ENCODE measurements at regions not wholly inside any gene's neighbourhood (a gene's known extent, or its start where the extent isn't known, plus 50 kb on each side); places are given as distances from the start of the nearest gene placed in this dataset.

- Mint-ChIP-seq H3K4me1 (no peaks in the 10 kb centered on the region), H3K9me3 (ENCODE audit: low read depth) (peaks cover 19% of the 10 kb centered on the region)
- intact Hi-C loops (cut with DNase I, micrococcal nuclease), result no loop called here
These were observed 498.3 kb downstream of the FOXG1 start for GRCh38 chr14:29264865-29265264.

GRCh38 chr14:29265852-29266251 lies 499.3 kb downstream of the FOXG1 start:
- H3K9me3 Mint-ChIP-seq (ENCODE audit: low read depth), result peaks cover 21% of the 10 kb centered on the region
- no peak overlapping the region for H3K27ac Mint-ChIP-seq
- no peak for ATAC-seq
- H3K4me1 Mint-ChIP-seq, result no peaks in the 10 kb centered on the region
- no peaks in the 10 kb centered on the region for H3K27me3 Mint-ChIP-seq
- ChIA-PET CTCF (no interaction called here), POLR2A (no interaction called here)
- intact Hi-C loops (cut with DNase I, micrococcal nuclease), result no loop called here
- no peaks in the 10 kb centered on the region for H3K36me3 Mint-ChIP-seq (ENCODE audit: low read depth)
- H3K4me3 Mint-ChIP-seq, result no peak overlapping the region
- no peak for DNase-seq

More at GRCh38 chr14:29264865-29265264, 498.3 kb downstream of the FOXG1 start:
- H3K36me3 Mint-ChIP-seq (ENCODE audit: low read depth), result no peaks in the 10 kb centered on the region
- no peak overlapping the region for H3K27ac Mint-ChIP-seq
- no peak for DNase-seq
- CTCF ChIA-PET, result no interaction called here
- H3K4me3 Mint-ChIP-seq, result no peak overlapping the region
- POLR2A ChIA-PET, result no interaction called here
- no peak for ATAC-seq
- no peaks in the 10 kb centered on the region for H3K27me3 Mint-ChIP-seq

DNA sequence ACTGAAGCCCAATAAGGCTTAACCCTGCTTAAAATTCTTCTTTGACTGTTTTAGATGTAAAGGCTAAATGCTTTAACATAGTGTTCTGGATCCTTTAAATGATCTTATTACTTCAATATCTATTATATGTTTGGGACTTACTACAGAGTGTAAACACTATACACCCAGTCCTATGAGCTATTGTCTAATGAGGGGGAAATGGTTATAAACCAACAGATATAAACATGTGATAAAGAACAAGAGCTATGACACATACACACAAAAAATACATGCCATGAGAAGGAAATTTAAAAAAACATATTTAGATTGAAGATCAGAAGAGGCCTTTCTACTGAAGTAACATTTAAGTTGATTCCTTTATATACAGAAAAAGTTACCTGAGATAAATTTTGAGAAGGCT lies 505.1 kb downstream of the FOXG1 start:
- no peak for ATAC-seq
- Mint-ChIP-seq H3K4me3 (no peak overlapping the region), H3K4me1 (no peaks in the 10 kb centered on the region), H3K27ac (no peak overlapping the region), H3K36me3 (ENCODE audit: low read depth) (no peaks in the 10 kb centered on the region), H3K9me3 (ENCODE audit: low read depth) (peaks cover 10% of the 10 kb centered on the region), H3K27me3 (no peaks in the 10 kb centered on the region)
- ChIA-PET POLR2A (no interaction called here), CTCF (no interaction called here)
- intact Hi-C loops (cut with DNase I, micrococcal nuclease), result no loop called here
- no peak for DNase-seq

DNA sequence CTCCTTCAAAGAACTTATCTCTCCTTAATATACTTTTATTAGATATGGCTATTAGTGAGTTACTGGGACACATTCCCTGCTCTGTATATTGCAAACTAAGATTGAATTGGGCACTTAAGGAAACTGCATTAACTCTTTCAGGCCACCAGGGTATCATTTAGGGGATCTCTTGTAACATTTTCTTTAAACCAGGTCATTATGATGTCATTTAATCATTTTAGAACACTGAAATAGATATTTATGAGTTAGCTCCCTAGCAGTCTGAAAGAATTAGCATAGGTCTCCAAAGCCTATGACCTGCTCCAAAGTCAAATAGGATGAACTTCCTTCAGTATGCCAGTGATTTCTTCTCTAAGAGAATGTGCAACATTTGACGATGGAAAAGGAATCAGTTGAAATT lies 506.9 kb downstream of the FOXG1 start:
- no peak for DNase-seq
- no peak overlapping the region for H3K27ac Mint-ChIP-seq
- intact Hi-C loops (cut with DNase I, micrococcal nuclease), result no loop called here
- POLR2A ChIA-PET, result no interaction called here
- H3K27me3 Mint-ChIP-seq, result no peaks in the 10 kb centered on the region
- H3K36me3 Mint-ChIP-seq (ENCODE audit: low read depth), result no peaks in the 10 kb centered on the region
- no peaks in the 10 kb centered on the region for H3K4me1 Mint-ChIP-seq
- no peak overlapping the region for H3K4me3 Mint-ChIP-seq
- no peak for ATAC-seq
- CTCF ChIA-PET, result no interaction called here
- H3K9me3 Mint-ChIP-seq (ENCODE audit: low read depth), result peaks cover 2% of the 10 kb centered on the region

DNA sequence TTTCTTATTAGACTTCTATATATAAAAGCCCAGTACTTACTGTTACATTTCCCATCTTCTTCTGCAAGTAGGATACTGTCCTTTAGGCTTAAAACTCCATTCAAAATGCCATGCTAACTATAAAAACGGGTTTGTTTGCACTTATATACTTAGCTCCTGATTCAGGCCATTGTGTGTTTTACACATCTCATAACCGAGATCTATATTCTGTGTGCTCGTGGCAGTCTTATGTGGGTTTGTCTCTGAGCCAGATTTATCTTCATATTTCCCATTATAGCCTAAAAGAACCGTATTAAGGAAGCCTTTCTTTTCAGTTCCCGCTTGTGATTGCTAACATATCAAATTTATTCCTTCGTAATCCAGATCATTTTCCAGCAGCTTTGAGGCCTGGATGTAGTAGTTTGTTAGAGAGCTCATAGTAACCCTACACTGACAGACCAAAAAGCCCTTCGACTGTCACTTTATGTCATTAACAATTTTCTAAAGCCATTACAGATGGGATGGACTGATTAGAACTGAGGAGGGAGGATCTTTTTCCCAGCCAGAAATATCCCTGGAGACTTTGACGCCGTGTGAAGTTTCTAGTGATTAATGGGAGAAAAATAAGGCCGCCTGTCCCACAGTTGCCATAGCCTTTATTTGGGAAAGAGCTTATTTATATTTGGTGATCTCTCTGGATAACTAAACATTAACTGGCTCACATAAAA lies 508.5 kb downstream of the FOXG1 start:
- ChIA-PET CTCF (interaction anchor here (0.6 kb wide), 1 partner anchor 187 kb away, joined by 3 read pairs; no protein-coding TSS in a partner anchor), POLR2A (no interaction called here)
- intact Hi-C loops (cut with DNase I, micrococcal nuclease), result no loop called here
- Mint-ChIP-seq H3K27ac (no peak overlapping the region), H3K4me1 (no peaks in the 10 kb centered on the region), H3K9me3 (ENCODE audit: low read depth) (peaks cover 2% of the 10 kb centered on the region), H3K27me3 (no peaks in the 10 kb centered on the region), H3K4me3 (no peak overlapping the region), H3K36me3 (ENCODE audit: low read depth) (no peaks in the 10 kb centered on the region)
- DNase-seq, result no peak
- ATAC-seq, result no peak

DNA sequence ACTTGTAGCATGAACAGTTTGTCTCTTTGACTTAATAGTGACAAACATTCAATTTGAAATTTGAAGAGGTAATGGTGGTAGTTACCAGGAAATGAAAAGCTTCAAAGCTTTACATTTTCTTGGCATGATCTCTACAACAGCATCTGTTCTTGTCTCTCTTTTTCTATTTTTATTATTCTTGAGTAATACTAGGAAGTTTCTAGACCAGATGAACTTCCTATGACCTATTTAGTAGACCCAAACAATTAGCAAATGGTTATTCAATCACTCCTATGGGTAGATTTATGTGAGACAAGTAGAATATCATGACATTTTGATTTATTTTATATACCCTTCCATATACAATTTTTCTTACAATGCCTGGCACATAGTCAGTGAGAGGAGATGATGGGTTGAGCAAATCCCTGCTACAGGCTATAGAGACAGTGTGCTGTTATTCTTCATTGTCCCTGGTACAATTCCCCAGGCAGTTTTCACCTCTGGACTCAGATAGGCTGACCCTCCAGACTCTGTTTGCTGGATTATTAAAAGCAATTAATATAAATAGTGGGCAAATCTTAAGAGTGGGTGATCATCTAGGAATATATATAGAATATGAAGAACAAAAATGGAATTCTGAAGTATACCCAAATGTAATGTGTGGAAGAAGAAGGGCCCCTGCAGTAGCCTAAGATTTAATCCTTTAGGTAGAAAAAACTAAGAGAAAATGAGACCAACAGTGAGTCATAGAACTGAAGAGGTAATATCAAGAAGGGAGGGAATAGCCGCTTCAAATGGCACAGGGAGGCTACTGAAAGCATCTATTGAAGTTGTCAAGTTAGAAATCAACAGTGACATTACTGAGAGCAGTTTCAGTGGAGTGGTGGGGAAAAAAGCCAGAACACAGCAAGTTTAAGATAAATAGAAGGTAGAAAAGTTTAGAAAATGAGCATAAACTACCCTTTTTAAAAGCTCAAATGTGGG lies 512.0 kb downstream of the FOXG1 start:
- DNase-seq, result no peak

GRCh38 chr14:29282169-29282568 lies 515.6 kb downstream of the FOXG1 start:
- H3K27ac Mint-ChIP-seq, result no peak overlapping the region
- no peaks in the 10 kb centered on the region for H3K9me3 Mint-ChIP-seq (ENCODE audit: low read depth)
- no peak for ATAC-seq
- CTCF ChIA-PET, result no interaction called here
- H3K36me3 Mint-ChIP-seq (ENCODE audit: low read depth), result no peaks in the 10 kb centered on the region
- intact Hi-C loops (cut with DNase I, micrococcal nuclease), result no loop called here
- no peaks in the 10 kb centered on the region for H3K4me1 Mint-ChIP-seq
- H3K27me3 Mint-ChIP-seq, result no peaks in the 10 kb centered on the region
- POLR2A ChIA-PET, result no interaction called here
- no peak overlapping the region for H3K4me3 Mint-ChIP-seq
- no peak for DNase-seq

More for the DNA sequence above, 512.0 kb downstream of the FOXG1 start:
- Mint-ChIP-seq H3K27ac (no peak overlapping the region), H3K9me3 (ENCODE audit: low read depth) (no peaks in the 10 kb centered on the region), H3K27me3 (no peaks in the 10 kb centered on the region), H3K36me3 (ENCODE audit: low read depth) (no peaks in the 10 kb centered on the region), H3K4me1 (no peaks in the 10 kb centered on the region), H3K4me3 (no peak overlapping the region)
- intact Hi-C loops (cut with DNase I, micrococcal nuclease), result no loop called here
- ChIA-PET POLR2A (no interaction called here), CTCF (no interaction called here)
- ATAC-seq, result no peak

GRCh38 chr14:29290441-29290840 lies 523.9 kb downstream of the FOXG1 start:
- peaks cover 8% of the 10 kb centered on the region for H3K9me3 Mint-ChIP-seq (ENCODE audit: low read depth)
- CTCF ChIA-PET, result interaction anchor here (0.6 kb wide), 1 partner anchor 9 kb away, joined by 3 read pairs; no protein-coding TSS in a partner anchor
- no peaks in the 10 kb centered on the region for H3K27me3 Mint-ChIP-seq
- H3K36me3 Mint-ChIP-seq (ENCODE audit: low read depth), result no peaks in the 10 kb centered on the region
- DNase-seq, result no peak
- POLR2A ChIA-PET, result no interaction called here
- H3K27ac Mint-ChIP-seq, result no peak overlapping the region
- intact Hi-C loops (cut with DNase I, micrococcal nuclease), result no loop called here
- no peaks in the 10 kb centered on the region for H3K4me1 Mint-ChIP-seq
- no peak for ATAC-seq
- H3K4me3 Mint-ChIP-seq, result no peak overlapping the region

GRCh38 chr14:29299372-29299771 lies 532.8 kb downstream of the FOXG1 start:
- H3K36me3 Mint-ChIP-seq (ENCODE audit: low read depth), result no peaks in the 10 kb centered on the region
- H3K27ac Mint-ChIP-seq, result no peak overlapping the region
- CTCF ChIA-PET, result interaction anchor here (0.8 kb wide), 1 partner anchor 9 kb away, joined by 3 read pairs; no protein-coding TSS in a partner anchor
- intact Hi-C loops (cut with DNase I, micrococcal nuclease), result no loop called here
- H3K27me3 Mint-ChIP-seq, result no peaks in the 10 kb centered on the region
- no peak for ATAC-seq
- POLR2A ChIA-PET, result no interaction called here
- no peaks in the 10 kb centered on the region for H3K4me1 Mint-ChIP-seq
- no peak for DNase-seq
- H3K4me3 Mint-ChIP-seq, result no peak overlapping the region
- H3K9me3 Mint-ChIP-seq (ENCODE audit: low read depth), result peaks cover 13% of the 10 kb centered on the region

DNA sequence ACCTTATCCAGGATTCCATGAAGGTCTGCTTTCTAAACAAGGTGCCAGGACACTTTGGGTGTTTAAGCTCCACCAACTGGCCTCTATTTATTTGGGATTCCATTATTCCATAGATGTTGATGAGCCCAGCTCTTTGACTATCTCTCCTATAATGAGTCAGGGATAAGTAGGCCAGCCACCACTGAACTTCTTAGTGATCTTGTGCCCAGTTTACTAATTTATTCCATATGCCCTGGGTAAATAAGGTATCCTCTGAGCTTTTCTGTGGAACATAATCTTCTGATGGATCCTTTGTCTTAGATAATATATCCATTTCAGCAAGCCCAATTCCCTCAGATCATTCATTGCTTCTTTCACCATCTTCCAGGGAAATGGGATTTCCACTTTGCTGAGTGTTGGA lies 535.0 kb downstream of the FOXG1 start:
- H3K4me3 Mint-ChIP-seq, result no peak overlapping the region
- no peaks in the 10 kb centered on the region for H3K27me3 Mint-ChIP-seq
- H3K36me3 Mint-ChIP-seq (ENCODE audit: low read depth), result no peaks in the 10 kb centered on the region
- peaks cover 11% of the 10 kb centered on the region for H3K9me3 Mint-ChIP-seq (ENCODE audit: low read depth)
- DNase-seq (no peak), ATAC-seq (no peak)
- ChIA-PET POLR2A (no interaction called here), CTCF (no interaction called here)
- H3K27ac Mint-ChIP-seq, result no peak overlapping the region
- no peaks in the 10 kb centered on the region for H3K4me1 Mint-ChIP-seq
- intact Hi-C loops (cut with DNase I, micrococcal nuclease), result no loop called here

DNA sequence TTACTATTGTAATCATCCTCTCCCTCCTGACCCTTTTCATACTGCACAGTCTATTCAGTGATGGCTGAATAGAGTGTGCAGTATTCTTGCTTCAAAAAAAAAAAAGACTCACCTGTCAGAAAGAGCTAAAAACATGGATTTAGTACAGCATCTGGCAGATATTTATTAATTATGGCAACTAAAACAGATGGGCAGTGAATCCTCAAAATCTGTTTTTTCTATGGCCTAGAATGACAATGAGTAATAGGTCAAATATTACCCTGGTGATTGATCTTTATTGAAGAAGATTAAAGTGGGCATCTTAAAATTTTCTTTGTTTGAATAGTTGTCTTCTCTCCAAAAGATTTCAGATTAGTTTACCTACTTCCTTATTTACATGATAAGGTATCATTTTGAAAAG lies 543.6 kb downstream of the FOXG1 start:
- ChIA-PET POLR2A (no interaction called here), CTCF (no interaction called here)
- no peak for DNase-seq
- intact Hi-C loops (cut with DNase I, micrococcal nuclease), result no loop called here
- no peaks in the 10 kb centered on the region for H3K4me1 Mint-ChIP-seq
- no peak overlapping the region for H3K27ac Mint-ChIP-seq
- peaks cover 2% of the 10 kb centered on the region for H3K9me3 Mint-ChIP-seq (ENCODE audit: low read depth)
- H3K36me3 Mint-ChIP-seq (ENCODE audit: low read depth), result no peaks in the 10 kb centered on the region
- ATAC-seq, result no peak
- H3K27me3 Mint-ChIP-seq, result no peaks in the 10 kb centered on the region
- H3K4me3 Mint-ChIP-seq, result no peak overlapping the region

DNA sequence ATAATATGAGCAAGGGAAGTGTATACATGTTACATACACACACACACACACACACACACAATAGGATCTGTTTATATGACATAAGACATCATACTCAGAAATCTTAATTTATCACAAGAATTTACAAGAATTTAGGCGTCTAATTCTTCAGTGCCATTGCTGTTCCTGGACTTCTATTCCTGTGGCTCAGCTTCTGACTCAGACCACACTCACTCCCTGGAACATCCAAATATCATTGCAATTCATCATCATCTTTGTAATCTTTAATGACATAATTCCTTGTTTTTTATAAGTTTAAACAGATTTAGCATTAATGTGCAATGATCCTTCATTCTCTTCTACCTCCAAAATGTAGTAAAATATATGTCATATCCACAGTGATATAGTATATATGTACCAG lies 544.2 kb downstream of the FOXG1 start:
- Mint-ChIP-seq H3K4me1 (no peaks in the 10 kb centered on the region), H3K4me3 (no peak overlapping the region), H3K27me3 (no peaks in the 10 kb centered on the region), H3K9me3 (ENCODE audit: low read depth) (peaks cover 2% of the 10 kb centered on the region), H3K36me3 (ENCODE audit: low read depth) (no peaks in the 10 kb centered on the region), H3K27ac (no peak overlapping the region)
- ChIA-PET CTCF (no interaction called here), POLR2A (no interaction called here)
- intact Hi-C loops (cut with DNase I, micrococcal nuclease), result no loop called here
- DNase-seq (no peak), ATAC-seq (no peak)
